ENCODE measurements at regions not wholly inside any gene's neighbourhood (a gene's known extent, or its start where the extent isn't known, plus 50 kb on each side); places are given as distances from the start of the nearest gene placed in this dataset.

DNA sequence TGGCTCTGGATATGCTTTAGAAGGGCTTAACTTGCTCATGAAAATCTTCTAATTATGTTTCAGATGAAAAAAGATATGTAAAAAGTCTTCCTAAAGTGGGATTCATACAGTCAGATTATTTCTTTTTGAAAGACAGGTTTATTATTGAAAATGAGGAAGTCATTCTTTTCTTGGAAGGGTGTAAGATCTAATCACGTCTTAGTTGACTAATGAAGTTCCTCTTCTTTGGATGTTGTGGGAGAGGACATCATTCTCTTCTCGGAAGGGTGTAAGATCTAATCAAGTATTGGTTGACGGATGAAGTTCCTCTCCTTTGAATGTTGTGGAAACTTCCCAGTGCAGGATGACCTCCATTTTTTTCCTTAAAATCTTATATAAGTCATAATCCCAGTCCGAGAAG, 74.9 kb downstream of the ALG10 start:
- Mint-ChIP-seq H3K36me3 (ENCODE audit: insufficient read depth, unreplicated experiment) (no peaks in the 10 kb centered on the region), H3K4me1 (ENCODE audit: low read depth, unreplicated experiment) (no peaks in the 10 kb centered on the region), H3K4me3 (ENCODE audit: low read depth, unreplicated experiment) (no peak overlapping the region), H3K9me3 (ENCODE audit: low read depth, unreplicated experiment) (no peaks in the 10 kb centered on the region), H3K27me3 (ENCODE audit: unreplicated experiment) (peaks cover 11% of the 10 kb centered on the region), H3K27ac (ENCODE audit: unreplicated experiment) (no peak overlapping the region)
- TF ChIP-seq, protein P1, sequence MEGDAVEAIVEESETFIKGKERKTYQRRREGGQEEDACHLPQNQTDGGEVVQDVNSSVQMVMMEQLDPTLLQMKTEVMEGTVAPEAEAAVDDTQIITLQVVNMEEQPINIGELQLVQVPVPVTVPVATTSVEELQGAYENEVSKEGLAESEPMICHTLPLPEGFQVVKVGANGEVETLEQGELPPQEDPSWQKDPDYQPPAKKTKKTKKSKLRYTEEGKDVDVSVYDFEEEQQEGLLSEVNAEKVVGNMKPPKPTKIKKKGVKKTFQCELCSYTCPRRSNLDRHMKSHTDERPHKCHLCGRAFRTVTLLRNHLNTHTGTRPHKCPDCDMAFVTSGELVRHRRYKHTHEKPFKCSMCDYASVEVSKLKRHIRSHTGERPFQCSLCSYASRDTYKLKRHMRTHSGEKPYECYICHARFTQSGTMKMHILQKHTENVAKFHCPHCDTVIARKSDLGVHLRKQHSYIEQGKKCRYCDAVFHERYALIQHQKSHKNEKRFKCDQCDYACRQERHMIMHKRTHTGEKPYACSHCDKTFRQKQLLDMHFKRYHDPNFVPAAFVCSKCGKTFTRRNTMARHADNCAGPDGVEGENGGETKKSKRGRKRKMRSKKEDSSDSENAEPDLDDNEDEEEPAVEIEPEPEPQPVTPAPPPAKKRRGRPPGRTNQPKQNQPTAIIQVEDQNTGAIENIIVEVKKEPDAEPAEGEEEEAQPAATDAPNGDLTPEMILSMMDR (IDR thresholded peaks at IDR 0.05; ENCODE audit: unreplicated experiment) = no peak
- no TSS peak for BruUV-seq (replicated peaks)
- CTCF ChIA-PET = no interaction called here
- intact Hi-C loops (cut with micrococcal nuclease; ENCODE audit: unreplicated experiment) = no loop called here
- no peak for DNase-seq

DNA sequence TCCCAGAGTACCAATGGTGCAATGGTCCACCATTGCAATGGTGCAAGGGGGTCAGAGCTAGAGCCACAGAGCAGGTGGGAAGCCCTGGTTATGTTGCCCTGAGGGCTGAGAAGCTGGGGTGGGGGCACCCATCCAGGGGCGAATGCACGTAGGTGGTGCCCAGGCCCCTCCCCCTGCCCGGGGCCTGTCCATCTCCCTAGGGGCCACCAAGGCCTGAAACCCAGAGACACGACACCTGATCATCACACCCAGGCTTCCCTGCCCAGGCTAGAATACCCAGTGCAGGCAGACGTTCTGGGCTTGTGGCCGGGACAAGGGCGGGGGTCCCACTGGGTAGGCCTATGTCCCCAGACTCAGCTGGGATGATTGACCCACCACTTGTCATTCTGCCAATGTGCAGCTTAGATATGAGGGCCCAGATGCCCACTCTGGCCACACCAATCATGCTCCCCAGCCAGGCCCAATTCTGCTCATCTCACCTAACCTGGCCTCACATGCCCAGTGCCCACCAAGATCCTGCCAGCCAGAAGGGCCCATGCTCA, 83.2 kb downstream of the ALG10 start:
- TF ChIP-seq, protein P1 (IDR thresholded peaks at IDR 0.05; ENCODE audit: unreplicated experiment) = no peak
- no peaks in the 10 kb centered on the region for H3K27me3 Mint-ChIP-seq (ENCODE audit: unreplicated experiment)
- CTCF ChIA-PET = no interaction called here
- H3K27ac Mint-ChIP-seq (ENCODE audit: unreplicated experiment) = no peak overlapping the region
- H3K4me3 Mint-ChIP-seq (ENCODE audit: low read depth, unreplicated experiment) = no peak overlapping the region
- H3K4me1 Mint-ChIP-seq (ENCODE audit: low read depth, unreplicated experiment) = no peaks in the 10 kb centered on the region
- no peak for DNase-seq
- BruUV-seq (replicated peaks) = no TSS peak
- no peaks in the 10 kb centered on the region for H3K36me3 Mint-ChIP-seq (ENCODE audit: insufficient read depth, unreplicated experiment)
- intact Hi-C loops (cut with micrococcal nuclease; ENCODE audit: unreplicated experiment) = no loop called here
- no peaks in the 10 kb centered on the region for H3K9me3 Mint-ChIP-seq (ENCODE audit: low read depth, unreplicated experiment)

DNA sequence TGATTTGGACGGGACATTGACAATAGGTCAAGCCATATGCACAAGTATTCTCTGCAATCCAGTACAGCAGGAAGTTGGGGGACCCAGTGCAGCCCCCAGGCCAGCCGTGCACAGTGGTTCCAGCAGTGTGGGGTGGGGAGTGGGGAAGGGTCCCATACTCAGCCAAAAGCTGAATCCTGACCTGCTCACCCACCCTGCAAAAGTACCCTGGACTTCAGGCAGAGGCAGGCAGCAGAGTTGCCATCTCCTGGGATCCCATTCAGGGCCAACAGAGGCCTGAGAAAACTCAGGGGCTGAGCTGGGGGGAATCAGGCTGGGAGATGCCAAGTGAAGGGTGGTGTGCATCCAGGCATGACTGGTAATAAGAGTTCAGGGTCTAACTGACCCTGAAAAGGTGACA, 83.9 kb downstream of the ALG10 start:
- TF ChIP-seq, protein P1 (IDR thresholded peaks at IDR 0.05; ENCODE audit: unreplicated experiment) = no peak
- no TSS peak for BruUV-seq (replicated peaks)
- Mint-ChIP-seq H3K27ac (ENCODE audit: unreplicated experiment) (no peak overlapping the region), H3K9me3 (ENCODE audit: low read depth, unreplicated experiment) (no peaks in the 10 kb centered on the region), H3K27me3 (ENCODE audit: unreplicated experiment) (no peaks in the 10 kb centered on the region), H3K4me1 (ENCODE audit: low read depth, unreplicated experiment) (no peaks in the 10 kb centered on the region), H3K36me3 (ENCODE audit: insufficient read depth, unreplicated experiment) (no peaks in the 10 kb centered on the region), H3K4me3 (ENCODE audit: low read depth, unreplicated experiment) (no peak overlapping the region)
- CTCF ChIA-PET = no interaction called here
- intact Hi-C loops (cut with micrococcal nuclease; ENCODE audit: unreplicated experiment) = no loop called here
- DNase-seq = no peak

DNA sequence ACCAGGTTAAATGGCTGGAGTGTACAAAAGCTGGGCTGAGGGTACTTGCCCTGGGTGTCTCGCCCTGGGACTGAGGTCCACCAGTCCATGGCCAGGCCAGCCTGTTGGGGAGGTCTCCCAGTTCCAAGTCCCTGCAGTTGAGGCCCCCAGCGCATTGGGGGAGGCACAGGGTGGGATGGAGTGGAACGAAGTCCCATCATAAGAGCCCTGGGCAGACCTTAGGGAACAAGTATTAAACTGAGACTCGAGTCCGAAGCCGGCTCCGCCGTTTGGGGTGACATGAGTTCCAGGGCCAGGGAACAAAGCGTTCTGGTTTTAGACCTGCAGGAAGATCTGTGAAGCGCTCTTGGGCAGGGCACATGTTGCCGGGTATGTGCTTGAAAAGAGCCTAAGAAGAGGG, 84.7 kb downstream of the ALG10 start:
- H3K27ac Mint-ChIP-seq (ENCODE audit: unreplicated experiment) = no peak overlapping the region
- intact Hi-C loops (cut with micrococcal nuclease; ENCODE audit: unreplicated experiment) = no loop called here
- no TSS peak for BruUV-seq (replicated peaks)
- no peaks in the 10 kb centered on the region for H3K27me3 Mint-ChIP-seq (ENCODE audit: unreplicated experiment)
- TF ChIP-seq, protein P1 (IDR thresholded peaks at IDR 0.05; ENCODE audit: unreplicated experiment) = no peak
- H3K4me1 Mint-ChIP-seq (ENCODE audit: low read depth, unreplicated experiment) = no peaks in the 10 kb centered on the region
- no peaks in the 10 kb centered on the region for H3K9me3 Mint-ChIP-seq (ENCODE audit: low read depth, unreplicated experiment)
- no peak for DNase-seq
- H3K4me3 Mint-ChIP-seq (ENCODE audit: low read depth, unreplicated experiment) = no peak overlapping the region
- CTCF ChIA-PET = no interaction called here
- no peaks in the 10 kb centered on the region for H3K36me3 Mint-ChIP-seq (ENCODE audit: insufficient read depth, unreplicated experiment)

Data from Calu3 (cell line).